Myocyte (in vitro differentiated cells): ENCODE measurements at regions not wholly inside any gene's neighbourhood (a gene's known extent, or its start where the extent isn't known, plus 50 kb on each side); places are given as distances from the start of the nearest gene placed in this dataset.

Source experiments
- DNase-seq: peaks from one replicate; pipeline ENCODE4 v3.0.0-alpha.2; 2012; ENCODE audit warnings: low read depth

DNA sequence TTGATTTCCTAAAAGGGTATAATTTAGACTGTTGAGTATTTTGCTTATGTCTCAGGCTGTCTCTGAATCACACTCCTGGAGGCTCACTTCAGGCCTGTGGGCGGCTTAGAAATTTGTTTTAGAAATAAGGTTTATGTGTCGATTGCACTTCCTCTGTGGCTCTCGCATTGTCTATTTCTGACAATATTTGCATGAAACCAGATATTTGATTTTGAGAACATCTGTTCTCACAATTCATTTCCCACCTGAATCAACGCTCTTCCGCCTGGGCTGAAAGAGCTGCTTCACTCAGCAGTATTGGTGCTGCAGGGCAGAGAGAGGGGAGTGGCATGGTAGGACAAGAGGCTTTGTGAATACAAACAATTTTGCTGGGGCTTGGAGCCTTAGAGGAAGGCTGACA, 262.0 kb downstream of the ADRA2A start:
- no peak for DNase-seq

- peak; percentile 5 for DNase-seq
Observed at GRCh38 chr10:111344804-111345203, 268.0 kb downstream of the ADRA2A start.

DNA sequence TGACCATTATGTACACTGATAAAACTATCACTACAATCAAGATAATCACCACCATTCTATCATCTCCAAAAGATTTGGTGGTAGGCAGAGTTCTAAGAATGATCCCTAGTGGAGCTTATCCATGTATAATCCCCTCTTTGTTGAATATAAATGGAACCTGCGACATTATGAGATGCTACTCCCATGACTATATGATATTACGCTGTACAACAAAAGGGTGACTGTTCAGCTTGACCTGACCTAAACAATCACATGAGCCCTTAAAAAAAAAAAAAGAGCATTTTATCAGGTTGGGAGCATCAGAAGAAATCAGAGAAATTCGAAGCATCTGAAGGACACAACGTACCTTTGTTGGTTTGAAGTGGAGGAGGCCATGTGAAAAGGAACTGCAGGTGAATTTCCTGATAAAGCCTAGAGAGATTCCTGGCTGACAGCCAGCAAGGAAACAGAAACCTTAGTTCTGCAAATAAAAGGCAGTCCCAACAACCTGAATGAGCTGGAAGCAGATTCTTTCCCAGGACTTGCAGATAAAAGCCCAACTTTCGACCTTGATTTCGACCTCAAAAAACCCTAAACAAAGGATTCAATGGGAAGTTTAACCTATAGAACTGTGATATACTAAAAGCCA, 270.7 kb downstream of the ADRA2A start:
- no peak for DNase-seq

DNA sequence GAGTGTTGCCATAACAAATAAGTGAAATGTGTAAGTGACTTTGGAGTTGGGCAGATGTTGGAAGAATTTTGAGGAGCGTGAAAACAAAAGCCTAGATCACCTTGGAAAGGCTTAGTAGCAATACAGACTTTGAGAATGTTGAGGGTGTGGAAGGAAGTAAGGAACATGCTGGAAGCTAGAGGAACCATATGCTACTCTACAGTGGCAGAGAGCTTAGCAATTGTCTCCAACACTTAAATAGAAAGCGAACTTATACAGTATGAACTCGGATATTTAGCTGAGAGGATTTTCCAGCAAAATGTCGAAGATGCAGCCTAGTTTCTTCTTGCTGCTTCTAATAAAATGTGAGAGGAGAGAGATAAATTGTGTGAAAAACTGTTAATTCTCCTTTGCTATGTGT, 271.2 kb downstream of the ADRA2A start:
- DNase-seq = no peak

- no peak for DNase-seq
Observed at GRCh38 chr10:111354859-111355258, 278.0 kb downstream of the ADRA2A start.

DNA sequence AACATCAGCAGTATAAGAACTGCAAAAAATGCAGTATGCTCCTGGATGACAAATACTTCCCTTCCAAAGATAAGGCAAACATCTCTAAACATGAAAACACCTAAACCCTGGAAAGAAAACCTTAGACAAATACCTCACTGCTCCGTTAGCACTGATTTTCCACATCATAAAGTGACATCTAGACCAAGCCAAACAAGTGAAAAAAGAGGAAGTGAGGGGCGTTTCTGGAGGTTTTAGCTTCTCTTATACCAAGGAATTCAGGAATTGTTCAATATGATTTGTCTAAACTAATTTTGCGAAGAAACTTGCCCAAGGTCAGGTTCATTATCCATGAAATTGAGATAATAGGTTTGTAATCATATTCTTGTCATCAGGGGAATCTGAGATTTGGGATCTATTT, 279.7 kb downstream of the ADRA2A start:
- no peak for DNase-seq

GRCh38 chr10:111357859-111358258, 281.0 kb downstream of the ADRA2A start:
- DNase-seq = no peak

GRCh38 chr10:111360260-111360925, 283.6 kb downstream of the ADRA2A start:
- DNase-seq = peak; percentile 56

DNA sequence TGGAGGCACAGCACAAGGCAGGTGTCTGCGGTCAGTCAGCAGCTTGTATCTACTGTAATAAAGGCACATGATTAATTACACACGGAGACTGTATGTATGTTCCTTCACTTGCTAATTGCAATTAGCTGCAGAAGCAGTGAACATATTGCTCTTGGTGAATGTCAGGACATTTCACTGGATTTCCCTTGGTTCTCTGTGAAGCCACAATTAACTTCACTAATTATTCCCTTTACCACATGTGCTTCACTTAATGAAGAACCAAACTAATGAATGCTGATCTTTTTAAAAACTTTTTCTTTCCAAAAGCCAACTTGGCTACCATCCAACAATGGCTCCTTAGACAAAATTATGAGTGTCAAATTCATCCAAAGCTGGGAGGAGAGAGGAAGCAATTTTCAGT, 290.7 kb downstream of the ADRA2A start:
- no peak for DNase-seq

DNA sequence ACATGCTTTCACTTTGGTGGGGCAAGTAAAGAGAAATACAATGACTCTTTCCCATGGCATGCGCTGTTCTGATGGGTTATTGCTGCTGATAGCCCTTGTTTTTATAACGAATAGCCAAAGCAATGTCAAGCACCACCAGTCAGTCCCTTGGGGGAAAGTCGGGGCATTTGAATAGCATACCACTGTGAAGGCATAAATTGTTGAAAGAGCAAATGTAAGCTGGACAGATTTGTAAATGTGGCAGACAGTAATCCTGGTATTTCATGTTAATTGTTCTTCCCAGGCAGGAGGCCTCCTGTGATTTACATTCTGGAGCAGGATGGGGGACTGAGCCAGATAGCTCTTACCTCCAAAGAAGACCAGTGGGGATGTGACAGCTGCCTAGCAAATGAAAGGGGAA, 293.3 kb downstream of the ADRA2A start:
- DNase-seq = no peak

DNA sequence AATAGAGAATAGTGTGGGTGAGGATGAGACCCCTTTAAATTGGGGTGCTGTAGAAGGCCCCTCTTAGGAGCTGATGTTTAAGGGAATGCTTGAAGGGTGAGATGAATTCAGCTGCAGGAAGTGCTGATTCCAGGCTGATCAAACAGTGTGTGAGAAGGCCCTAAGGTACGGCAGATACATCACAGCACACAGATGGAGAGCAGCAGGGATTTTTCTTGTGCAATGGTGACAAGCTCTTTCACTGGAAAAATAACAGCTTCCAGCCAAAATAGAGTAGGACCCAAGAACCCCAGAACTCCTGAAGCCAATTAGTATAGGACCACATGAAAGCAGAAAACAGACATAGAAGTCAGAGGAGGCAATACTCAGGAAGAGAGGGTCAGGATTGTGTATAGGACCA, 296.9 kb downstream of the ADRA2A start:
- DNase-seq = no peak

- no peak for DNase-seq
Observed at GRCh38 chr10:111379534-111380187, 302.8 kb downstream of the ADRA2A start.

DNA sequence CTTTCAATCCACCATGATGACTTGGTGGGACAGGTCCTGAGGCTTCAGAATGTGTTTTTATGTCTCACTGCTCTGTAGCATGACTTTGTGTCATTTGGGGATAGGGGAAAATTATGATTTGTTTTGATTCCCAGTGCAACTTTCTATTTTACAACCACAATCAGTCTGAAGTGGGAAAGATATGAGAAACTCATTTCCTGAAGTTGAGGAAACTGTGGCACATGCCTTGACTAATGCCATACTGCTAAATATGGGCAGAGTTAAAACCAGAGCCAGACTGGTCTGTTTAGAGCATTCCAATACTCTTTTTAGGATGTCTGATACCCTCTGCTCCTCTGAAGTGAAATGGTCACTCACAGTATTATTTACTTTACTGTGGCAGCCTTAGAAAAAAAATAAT, 307.7 kb downstream of the ADRA2A start:
- DNase-seq = no peak

- no peak for DNase-seq
Observed at GRCh38 chr10:111390813-111391563, 314.2 kb downstream of the ADRA2A start.

GRCh38 chr10:111392159-111392558, 315.3 kb downstream of the ADRA2A start:
- no peak for DNase-seq

DNA sequence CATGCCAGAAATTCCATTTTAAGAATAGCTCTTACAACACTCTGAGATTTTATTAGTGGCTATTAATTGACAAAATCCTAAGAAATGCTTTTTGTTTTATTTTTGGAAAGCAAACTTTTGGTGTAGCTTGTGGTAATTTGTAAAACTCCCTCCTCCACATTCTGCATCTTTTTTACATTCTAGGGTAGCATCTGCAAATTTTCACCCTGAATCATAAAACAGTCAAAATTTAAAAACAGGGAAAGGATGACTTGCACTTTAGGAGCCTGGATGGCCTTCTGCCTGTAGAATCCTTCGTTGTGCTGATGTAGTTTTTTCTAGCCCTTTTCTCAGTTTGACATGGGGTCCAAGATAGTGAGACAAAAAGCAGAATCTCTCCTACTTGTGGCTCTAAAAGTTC, 316.1 kb downstream of the ADRA2A start:
- no peak for DNase-seq

- no peak for DNase-seq
Observed at GRCh38 chr10:111410740-111411139, 333.9 kb downstream of the ADRA2A start.

DNA sequence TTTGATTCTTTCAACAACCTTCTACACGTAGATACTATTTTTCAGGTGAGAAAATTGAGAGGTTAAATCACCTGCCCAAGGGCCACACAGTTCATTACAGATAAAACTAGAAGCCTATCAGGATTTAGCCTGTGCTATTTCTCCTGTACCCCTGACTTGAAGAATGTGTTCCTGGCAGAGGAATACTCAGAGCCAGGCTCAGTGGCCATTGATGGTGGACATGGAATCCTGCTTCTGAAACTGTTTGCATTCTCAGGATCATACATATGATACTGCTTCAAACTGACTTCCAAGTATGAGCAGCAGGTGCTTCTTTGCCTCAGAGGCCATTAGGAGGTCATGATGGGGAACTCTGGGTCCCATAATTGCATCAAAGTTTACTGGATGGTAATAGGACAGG, 348.6 kb downstream of the ADRA2A start:
- no peak for DNase-seq

GRCh38 chr10:111429288-111430028, 352.6 kb downstream of the ADRA2A start:
- DNase-seq = no peak

DNA sequence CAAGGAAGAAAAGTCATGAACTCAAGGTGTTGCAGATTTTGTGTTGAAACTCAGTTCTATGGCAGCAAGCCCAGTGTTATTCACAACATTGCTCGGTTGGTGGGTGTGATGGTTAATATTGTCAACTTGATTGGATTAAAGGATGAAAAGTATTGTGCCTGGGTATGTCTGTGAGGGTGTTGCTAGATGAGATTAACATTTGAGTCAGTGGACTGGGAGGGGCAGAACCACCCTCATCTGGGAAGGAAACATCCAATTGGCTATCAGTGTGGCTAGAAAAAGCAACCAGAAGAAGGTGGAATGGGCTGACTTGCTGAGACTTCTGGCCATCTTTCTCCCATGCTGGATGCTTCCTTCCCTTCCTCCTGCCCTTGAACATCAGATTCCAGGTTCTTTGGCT, 353.2 kb downstream of the ADRA2A start:
- no peak for DNase-seq

- no peak for DNase-seq
Observed at GRCh38 chr10:111432588-111432987, 355.8 kb downstream of the ADRA2A start.
